SH-SY5Y (cell line): ENCODE measurements at regions not wholly inside any gene's neighbourhood (a gene's known extent, or its start where the extent isn't known, plus 50 kb on each side); places are given as distances from the start of the nearest gene placed in this dataset.

ENCODE experiments used
- GATA2 ChIP-seq: IDR thresholded peaks from 2 replicates; pipeline ENCODE4 v1.6.1; 2011; ENCODE audit warnings: mild to moderate bottlenecking, low read depth, low read length
- GATA3 ChIP-seq: IDR thresholded peaks from 2 replicates; pipeline ENCODE4 v1.6.1; 2011; ENCODE audit warnings: low read depth, mild to moderate bottlenecking, low read length, moderate library complexity

GRCh38 chr13:92984151-92984550 lies 242.5 kb upstream of the GPC6 start:
- TF ChIP-seq GATA2 (no peak), GATA3 (no peak)
